Neural cell (in vitro differentiated cells): ENCODE measurements at regions not wholly inside any gene's neighbourhood (a gene's known extent, or its start where the extent isn't known, plus 50 kb on each side); places are given as distances from the start of the nearest gene placed in this dataset.

Experiments
- CTCF ChIP-seq: fragments of 450-650 bp; IDR thresholded peaks from 2 replicates; pipeline ENCODE4 v1.5.1; 2014; ENCODE audit warnings: antibody characterized with exemption, mild to moderate bottlenecking, moderate library complexity; ENCODE audit not compliant: poor library complexity, severe bottlenecking
- POLR2AphosphoS5 ChIP-seq: IDR thresholded peaks from 2 replicates; pipeline ENCODE4 v1.6.1; 2012

GRCh38 chr10:31112961-31113360 is 81.3 kb upstream of the ZNF438 start:
- TF ChIP-seq POLR2AphosphoS5 (no peak), CTCF (no peak)
